ENCODE measurements at regions not wholly inside any gene's neighbourhood (a gene's known extent, or its start where the extent isn't known, plus 50 kb on each side); places are given as distances from the start of the nearest gene placed in this dataset.
A peak's percentile ranks its signal among the peaks of the same experiment; 100 is the strongest.
"Not testable (repeated sequence)": the region's sequence is repeated elsewhere in the genome, so short reads cannot be mapped to it uniquely, and the experiment has no call there.

GRCh38 chr5:168093200-168093910 is 198.1 kb upstream of the WWC1 start:
- DNase-seq = no peak

GRCh38 chr5:168096525-168096924 is 194.9 kb upstream of the WWC1 start:
- no peak for DNase-seq

- DNase-seq = no peak
Measured at GRCh38 chr5:168097876-168098653, 193.4 kb upstream of the WWC1 start.

DNA sequence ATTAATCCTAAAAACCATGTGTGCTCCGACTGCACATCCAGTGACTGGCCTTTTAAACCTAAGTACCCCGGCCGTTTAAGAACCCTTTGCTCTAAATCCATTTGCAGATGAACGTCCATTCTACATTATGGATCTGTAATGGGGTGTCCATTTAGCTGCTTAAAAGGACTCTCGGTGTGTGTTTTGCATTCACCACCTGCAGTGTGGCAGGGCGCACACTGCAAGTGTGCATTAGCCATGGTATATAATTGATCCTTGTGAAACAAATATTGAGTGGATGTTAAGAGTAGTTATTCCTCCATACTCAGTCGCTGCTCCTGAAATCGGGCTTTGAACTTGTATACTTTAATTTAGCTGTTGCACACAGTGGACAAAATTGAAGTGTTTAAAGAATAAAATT is 190.1 kb upstream of the WWC1 start:
- DNase-seq = no peak

DNA sequence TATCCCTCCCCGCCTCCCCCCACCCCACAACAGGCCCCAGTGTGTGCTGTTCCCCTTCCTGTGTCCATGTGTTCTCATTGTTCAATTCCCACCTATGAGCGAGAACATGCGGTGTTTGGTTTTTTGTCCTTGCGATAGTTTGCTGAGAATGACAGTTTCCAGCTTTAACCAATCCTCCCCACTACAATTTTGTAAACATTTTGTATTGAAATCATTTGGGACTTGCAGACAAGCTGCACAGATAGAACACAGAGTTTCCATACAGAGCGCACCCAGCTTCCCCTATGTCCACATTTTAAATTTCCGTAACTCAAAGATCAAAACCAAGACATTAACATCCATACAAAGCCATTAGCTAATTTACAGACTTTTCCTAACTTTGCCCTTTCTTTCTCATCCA is 188.4 kb upstream of the WWC1 start:
- not testable (repeated sequence) for DNase-seq

DNA sequence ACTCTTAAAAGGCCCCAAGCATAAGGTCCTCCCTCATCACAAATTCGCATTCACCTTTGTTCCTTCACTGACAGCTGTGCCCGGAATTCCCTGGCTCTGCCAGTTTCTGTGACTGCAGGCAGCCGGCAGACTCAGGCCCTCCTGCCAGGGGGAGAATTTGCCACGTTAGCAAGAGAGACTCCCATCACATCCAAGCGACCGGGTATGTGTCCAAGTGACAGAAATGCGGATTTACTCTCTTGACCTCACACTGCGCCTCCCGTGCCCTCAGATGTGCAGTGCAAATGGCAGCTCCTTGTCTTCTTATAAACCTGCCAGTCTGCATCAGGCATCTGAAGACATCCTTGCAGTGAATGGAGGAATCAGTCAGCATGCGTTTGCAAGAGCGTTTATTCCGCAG is 187.1 kb upstream of the WWC1 start:
- DNase-seq = no peak

DNA sequence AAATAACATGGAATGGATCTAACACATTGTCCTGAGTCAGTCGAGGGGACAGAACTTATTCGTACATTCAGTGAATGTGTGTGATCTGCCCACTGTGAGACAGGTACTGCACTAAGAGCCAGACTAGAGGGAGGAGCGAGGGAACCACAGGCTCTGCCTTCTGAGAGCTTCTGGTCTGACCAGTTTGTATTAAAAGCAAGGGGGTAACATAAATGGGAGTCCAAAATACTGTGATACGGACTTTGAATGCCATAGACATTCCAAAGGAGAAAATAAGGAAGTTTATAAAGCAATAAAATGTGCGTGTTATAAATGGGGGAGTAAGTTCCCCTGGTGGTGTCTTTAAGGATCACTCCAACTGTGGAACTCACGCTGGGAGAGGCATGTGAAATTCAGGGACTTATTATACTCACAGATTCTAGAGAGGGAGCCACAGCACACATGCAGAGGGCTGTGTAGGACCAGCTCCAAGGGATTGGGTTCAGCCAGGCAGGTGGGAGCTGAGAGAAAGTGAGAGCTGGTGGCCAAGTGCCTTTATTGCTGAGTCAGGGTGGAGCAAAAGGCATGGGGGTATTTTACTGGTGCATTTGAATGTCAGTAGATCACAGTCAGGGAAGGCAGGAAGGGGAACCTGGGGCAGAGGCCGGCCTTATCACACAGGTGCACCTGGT is 186.5 kb upstream of the WWC1 start:
- DNase-seq = no peak

DNA sequence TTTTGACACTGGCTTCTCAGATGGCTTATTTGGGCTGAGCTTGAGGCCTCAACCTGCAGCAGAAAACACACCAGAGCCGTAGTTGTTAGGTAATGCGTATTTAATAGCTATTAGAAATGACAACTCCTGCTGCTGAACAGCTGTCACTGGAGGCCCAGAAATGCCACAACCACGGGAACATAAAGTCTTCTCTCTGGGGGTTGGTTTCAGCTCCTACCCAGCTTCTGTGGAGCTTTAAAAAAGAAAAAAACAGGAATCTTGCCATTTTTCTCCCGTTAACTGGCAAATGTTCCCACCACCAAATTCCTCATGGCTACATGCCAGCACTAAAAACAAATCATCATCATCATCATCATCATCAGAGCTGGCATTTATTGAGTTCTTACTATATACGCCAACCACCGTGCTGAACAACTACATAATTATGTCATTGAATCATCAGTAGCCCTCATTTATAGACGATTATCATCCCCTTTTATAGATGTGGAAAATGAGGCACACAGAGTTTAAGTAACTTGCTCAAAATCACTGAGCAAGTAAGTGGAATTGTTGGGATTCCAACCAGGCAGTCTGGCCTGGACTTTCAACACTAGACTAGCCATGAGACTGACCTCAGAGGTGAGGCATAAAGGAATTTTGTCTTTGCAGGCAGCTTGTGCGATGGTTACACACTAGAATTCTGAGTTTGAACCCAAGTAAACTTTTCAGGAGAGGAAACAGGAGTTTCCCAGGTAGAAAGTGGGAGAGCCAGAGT is 185.3 kb upstream of the WWC1 start:
- DNase-seq = no peak

DNA sequence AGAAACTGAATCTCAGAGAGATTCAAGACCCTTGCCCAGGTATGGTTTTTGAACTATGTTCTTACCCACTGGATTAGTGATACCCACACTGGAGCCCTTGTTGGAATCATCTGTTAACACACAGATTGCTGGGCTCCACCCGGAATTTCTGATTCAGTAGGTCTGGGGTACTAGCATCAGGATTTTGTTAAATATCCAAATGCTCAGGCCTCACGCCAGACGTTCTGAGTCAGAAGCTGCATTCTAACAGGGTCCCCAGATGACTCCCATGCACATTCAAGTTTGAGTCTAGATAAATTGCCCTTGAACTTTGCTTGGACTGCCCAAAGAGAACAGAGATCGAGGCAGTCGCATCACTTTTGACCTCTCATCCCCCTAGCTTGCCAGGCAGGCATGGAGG is 182.0 kb upstream of the WWC1 start:
- DNase-seq = no peak

GRCh38 chr5:168110384-168110783 is 181.1 kb upstream of the WWC1 start:
- no peak for DNase-seq

DNA sequence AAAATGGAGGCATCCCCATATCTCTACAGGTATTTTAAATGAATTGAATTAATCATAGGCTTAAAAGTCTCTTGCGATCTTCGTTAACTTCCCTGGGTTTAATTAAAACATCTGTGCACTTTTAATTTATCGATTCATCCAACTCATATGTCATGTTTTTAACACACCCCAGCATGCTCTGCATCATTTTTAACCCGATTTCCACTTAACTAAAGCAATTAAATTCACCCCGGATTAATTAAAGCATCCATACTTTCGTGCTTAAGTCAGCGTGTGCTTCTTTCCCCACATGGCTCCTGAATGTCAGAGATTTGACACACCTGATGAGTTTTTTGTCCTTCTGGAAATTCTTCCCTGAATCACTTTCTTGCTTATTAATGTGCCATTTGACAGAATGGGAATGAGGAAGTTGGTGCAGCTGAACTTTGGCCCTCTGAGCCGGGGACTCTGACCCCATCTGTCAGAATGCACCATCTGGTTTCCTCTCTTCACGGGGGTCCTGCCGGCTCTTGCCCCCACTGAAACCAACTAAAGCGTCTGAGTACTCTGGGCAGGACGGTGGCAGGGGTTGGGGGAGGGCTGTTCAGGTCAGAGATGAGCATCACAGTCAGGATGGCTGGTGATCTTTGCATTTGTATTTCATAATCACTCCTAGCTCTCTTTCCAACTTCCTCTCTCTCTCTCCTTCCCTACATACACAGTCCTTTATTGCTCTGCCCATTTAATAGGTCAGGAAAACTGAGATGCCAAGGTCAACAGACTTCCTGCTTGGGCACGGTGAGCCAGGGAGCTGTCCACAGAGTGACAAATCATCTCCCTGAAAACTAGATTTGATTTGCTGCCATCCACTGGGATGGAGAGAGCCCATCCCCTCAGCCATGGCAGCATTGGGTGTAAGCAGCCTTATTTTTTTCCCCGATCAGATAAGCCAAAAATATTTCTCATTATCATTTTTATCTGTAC is 180.3 kb upstream of the WWC1 start:
- no peak for DNase-seq

- DNase-seq = peak; percentile 8
Measured at GRCh38 chr5:168114444-168115017, 176.9 kb upstream of the WWC1 start.

- no peak for DNase-seq
Measured at GRCh38 chr5:168117469-168117868, 174.0 kb upstream of the WWC1 start.

DNA sequence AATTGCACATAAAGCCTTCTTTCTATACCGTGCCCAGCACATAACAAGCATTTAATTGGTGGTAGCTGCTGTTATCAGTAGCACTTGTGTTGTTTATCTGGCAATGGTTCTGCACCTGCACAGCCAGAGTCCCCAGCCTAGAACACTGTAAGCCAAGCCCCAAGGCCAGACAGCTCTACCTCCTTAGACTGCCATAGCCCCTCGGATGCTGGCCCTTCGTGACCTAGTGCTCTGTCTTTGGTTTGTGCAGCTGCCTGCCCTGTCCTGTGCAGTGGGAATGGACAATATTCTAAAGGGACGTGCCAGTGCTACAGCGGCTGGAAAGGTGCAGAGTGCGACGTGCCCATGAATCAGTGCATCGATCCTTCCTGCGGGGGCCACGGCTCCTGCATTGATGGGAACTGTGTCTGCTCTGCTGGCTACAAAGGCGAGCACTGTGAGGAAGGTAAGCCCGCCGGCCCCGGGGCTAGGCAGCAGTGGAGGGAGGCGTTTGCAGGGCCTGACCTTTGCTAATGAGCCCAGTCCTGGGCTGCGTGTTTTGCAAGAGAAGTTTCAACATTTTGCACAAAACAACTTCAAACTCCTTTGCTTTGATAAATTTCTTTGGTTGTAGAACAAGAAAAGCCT is 173.3 kb upstream of the WWC1 start:
- no peak for DNase-seq

- DNase-seq = no peak
Measured at GRCh38 chr5:168120401-168121137, 170.9 kb upstream of the WWC1 start.

DNA sequence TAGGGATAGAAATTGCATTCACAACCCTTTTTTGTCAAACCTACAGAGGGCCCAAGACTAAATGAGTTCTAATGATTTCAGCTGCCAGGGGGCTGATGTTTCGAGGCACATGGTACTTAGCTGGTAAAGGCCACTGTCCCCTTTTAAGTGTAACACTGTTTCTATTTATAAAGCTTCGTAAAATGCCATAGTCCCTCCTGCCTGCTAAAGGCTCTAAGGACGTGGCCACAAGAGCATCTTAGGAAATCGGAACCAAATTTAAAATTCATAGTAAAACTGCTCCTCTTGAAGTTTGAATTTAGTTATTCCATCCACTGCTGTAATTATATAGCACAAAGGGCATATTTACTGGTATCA is 170.3 kb upstream of the WWC1 start:
- no peak for DNase-seq

DNA sequence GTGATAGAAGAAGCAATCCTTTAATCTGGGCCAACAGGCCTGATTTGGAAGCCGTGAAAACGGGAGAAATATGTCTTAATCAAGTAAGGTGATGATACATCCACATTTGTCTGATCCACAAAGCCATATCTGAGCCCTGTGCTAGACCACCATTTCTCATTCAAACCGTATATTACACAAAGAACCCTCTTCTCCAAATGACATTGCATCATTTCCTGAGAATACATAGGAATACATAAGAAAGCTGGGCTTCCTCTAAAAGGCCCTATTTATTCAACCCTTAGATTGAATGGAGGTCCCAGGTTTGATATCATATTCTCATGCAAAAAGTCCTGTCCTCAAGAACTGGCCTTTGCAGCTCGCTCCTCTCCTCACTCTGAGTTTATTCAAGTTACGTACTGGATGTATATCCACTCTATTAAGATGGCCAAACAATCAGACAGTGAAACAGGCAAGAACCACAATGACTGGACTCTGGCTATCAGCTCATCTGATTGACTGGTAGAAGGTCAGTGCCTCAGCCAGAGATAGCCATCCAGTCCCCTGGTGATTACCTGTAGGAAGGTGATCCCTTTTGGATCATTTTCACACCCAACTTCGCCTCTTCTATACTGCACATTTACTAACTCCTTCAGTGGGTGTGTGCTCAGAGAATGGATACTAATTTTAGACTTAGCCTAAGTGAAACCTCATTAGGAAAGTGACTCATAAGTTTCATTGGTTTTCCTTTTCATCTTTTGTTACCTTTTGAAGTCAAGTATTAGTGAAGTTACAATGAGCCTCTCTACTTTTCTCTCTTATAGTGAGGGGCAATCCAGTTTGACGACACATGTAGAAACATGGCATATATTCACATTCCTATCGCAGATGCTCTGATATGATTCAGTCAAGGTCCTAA is 167.6 kb upstream of the WWC1 start:
- DNase-seq = no peak

DNA sequence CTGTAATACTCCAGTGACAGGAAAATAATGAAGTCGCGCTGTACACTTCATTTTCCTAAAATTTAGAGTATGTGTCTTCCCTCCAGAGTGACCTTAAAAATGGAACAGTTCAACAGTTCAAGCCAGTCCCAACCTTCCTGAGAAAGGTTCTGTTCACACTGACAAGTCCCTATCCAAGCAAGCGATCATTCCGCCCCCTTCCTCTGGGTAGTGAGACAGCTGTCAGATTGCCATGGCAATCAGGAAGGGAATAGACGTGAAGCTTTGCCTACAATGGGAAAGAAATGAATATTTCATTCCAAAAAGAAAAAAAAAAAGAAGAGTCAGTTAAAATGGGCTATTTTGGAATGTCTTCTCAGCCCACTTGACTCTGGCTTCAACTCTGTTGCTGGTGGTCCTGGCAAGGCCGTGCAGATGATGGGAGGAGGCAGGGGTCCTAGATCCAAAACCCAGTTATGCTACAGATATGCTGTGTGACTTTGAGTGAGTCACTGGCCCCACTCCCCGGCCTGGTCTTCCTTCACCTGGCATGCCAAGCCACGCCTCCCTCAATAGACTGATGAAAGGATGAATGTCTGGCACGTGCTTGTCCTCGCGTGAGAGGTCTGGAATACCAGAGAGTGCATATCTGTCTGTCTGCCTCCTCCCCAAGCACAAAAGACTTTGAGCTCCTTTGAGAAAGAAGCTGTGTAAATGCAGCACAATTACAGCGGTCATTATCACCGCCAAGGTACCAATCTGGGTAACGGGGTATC is 165.8 kb upstream of the WWC1 start:
- no peak for DNase-seq

DNA sequence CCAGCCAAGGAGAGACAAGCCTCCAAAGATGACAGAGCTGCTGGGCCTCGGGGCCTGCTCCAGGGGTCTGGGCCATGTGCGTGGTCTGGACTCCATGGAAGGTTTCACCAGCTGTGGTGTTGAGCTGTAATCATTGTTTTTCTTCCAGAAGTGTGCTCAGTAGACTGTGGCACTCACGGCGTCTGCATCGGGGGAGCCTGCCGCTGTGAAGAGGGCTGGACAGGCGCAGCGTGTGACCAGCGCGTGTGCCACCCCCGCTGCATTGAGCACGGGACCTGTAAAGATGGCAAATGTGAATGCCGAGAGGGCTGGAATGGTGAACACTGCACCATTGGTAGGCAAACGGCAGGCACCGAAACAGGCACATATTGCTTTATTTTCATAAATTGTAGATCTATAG is 164.8 kb upstream of the WWC1 start:
- no peak for DNase-seq
